Embryonic facial prominence (tissue), 1 donor: ENCODE measurements at regions not wholly inside any gene's neighbourhood (a gene's known extent, or its start where the extent isn't known, plus 50 kb on each side); places are given as distances from the start of the nearest gene placed in this dataset.

Source experiments
- DNase-seq: peaks from one replicate; pipeline ENCODE4 v3.0.0-alpha.2; 2016; ENCODE audit errors: extremely low spot score

DNA sequence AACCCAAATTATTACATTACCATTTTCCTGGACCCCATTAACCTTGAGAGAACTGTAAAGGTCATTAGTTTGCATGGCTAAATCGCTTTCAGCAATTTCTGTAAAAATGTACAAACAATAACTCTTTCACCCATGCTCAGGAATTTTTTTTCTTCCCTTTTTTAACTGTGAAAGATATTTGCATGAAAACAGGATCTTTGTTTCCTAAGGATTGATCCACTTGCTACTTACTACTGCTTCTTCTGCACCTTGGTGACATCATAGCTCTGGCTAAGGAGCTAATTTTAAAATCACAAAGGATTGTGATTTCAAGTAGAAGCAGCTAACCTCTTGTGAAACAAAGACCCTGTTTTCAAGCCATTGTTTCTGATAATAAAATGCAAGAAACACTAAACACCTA lies 274.6 kb upstream of the ESRRG start:
- DNase-seq = no peak

DNA sequence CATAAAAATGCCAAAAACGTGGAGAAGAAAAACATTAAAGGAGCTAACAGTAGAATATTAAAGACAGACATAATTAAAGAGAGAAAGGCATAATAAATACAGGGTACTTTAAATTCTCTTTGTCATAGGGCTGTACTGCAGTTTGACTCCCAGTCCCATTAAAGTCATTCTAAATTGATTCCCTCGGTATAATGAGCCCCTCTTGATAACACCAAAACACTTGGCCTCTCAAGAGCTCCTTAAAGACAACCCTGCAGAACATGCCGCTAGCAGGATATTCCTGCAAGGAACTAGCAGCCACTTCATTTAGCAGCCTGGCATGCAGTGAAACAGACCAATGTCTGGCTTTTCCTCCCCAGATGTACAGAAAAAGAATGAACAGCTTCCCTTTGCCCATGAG lies 273.8 kb upstream of the ESRRG start:
- no peak for DNase-seq

DNA sequence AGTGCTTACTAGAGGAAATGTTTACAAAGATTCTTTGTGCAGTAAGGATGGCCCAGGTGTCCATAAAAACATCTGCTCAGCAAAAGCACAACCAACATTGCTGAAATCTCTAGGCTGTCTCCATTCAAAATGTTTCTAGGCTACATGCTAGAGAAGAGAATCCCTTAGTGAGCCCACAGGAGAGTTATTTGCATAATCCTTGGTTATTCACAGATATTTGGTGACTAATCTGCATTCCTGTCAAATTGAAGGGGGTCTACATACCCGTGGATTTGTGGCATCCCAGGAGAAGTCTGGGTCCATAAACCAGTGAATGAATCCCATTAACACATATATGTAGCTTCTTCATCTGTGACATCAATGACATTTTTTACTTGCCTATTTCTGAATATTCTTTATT lies 261.3 kb upstream of the ESRRG start:
- no peak for DNase-seq

DNA sequence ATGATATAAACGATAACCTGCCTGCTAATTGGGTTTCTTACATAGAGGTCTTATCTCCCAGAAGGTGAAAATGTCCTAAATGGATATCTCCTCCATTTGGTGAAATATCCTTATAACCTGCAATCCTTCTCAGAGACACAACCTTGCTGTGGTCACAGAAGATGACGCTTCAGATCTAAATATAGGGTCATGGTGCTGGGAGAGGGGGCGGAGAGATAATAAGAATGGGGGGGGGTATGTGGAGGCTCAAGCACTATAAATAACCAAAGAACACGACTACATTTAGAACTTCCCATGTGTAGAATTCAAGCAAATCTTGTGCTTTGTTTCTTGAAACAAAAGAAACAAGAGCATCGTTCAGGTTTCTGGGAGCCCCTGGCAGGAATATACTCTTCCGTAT lies 260.6 kb upstream of the ESRRG start:
- no peak for DNase-seq

DNA sequence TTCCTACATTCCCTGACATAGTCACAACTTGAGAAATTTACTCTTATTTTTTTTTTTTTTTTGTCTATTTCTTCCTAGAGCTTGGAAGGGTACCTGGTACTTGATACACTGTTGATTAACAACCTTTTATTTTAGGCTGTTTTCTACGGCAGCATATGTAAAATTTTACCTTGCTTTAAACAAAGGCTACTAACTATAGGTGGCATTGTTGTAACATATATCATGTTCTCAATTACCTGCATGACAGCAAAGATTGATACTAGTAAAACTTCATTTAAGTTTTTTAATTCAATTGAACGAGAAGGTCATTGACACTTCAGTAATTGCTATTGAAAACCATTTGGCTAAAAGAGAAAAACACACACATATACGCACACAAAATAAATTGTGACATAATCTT lies 238.3 kb upstream of the ESRRG start:
- no peak for DNase-seq

DNA sequence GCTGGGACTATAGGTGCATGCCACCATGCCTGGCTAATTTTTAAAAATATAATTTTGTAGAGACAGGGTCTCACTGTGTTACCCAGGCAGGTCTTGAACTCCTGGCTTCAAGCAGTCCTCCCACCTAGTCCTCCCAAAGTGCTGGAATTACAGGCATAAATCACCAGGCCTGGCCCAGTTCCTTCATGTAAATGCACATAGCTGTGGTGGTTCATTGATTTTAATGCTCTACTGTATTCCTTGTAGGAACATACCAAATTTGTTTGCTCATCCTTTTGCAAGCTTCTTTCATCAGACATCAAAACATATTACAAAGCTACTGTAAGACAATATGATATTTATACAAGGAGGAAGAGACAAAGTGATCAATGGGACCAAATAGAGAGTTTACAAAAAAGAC lies 237.5 kb upstream of the ESRRG start:
- DNase-seq = no peak

DNA sequence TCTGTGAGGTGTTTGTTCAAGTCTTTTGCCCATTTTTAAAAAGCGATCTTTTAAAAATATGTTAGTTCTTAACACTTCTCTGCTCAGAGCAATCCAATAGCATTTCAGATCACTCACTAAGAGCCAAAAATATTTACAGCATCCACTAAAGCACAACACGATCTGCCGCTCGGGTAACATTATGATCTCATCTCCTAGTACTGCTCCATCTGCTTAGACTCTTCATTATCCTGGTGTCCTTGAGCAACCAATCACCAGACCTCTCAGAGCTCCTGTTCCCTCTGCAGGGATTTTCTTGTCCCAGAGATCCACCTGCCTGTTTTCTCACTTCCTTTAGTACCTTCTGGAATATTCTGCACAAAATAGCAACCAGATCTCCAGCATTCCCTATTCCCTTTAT lies 235.3 kb upstream of the ESRRG start:
- DNase-seq = no peak

DNA sequence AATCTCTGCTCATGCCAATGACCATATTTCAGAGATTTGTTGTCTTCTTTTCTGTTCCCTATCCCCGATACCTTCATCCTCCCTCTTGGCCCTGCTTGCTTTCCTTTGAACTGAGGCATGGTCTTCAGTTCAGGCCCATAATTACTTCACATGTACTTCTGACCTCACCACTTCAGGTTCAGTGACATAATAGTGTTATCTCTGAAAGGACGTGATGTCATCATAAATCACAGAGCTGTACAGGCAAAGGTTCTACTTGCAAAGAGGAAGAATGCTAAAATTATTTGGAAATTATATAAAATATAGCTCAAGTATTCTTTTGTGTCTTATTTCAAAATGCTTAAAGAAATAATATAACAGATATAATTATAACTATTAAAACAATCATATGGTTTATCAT lies 230.3 kb upstream of the ESRRG start:
- DNase-seq = no peak

DNA sequence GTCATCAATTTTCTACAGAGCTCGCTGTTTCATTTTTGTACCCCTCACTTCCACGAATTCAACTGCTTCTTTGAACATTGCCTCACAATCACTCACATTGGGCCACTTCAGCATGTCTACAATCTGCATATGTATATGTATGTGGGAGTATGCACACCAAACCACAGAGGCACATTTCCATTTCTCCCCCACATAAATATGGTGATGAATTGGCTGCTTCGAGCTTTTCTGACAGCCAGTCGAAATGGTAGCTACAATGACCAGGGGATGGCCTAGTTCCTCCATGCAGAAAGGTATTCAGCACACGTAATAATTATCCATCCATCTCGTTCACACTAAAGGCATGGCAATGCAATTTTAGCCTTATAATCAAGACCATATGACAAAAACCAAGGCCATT lies 229.6 kb upstream of the ESRRG start:
- DNase-seq = no peak

DNA sequence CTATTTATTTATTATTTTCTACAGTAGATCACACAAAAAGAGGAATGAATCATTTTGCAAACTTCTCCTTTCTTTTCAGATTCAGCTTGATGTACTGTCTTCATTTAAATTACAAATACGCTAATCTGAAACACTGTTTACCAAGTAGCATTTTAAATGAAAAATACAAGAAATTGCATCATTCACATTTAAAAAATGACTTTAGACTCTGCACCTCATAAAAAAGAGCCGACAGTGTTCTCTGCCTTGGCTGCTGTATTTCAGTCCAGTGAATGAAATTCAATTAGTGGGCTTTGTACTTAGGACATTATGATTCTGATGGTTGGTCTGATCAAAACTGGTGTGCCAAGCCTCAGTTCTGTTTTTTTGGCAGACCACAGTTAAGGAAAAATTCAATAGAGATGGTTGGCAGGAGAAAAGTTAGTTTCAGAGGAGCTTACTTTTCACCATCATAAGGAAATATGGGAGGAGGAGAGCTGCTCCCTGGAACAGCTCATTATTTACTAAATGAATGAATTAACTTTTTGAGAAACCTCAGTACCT lies 222.4 kb upstream of the ESRRG start:
- no peak for DNase-seq

DNA sequence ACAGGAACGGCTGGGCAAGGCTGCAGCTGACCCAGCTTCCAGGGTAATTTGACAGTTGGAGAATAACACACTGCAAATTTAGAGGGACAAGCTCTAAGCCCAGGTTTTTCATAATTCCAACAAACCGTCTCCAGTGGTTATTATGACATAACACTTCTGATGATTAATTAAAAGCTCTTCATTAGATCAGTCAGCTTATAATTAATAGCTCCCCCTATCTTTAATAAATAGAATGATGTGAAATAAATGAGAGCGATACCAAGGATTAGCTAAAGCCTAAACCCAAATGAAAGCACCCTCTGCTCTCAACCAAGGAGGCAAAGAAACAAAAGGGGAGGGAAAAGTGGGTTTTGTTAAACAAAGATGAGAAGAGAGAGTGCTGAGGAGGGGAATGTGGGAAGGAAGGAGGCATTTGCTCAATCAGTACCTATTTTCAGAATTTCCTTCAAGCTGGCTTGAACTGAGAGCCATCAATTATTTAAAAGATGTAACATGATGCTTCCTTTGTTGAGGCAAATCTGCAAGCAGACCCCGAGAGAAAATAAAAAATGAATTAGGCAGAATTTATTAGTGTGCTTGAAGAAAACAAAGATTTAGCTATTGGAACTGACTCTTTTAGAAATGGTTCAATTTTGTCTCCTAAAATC lies 221.8 kb upstream of the ESRRG start:
- DNase-seq = no peak

DNA sequence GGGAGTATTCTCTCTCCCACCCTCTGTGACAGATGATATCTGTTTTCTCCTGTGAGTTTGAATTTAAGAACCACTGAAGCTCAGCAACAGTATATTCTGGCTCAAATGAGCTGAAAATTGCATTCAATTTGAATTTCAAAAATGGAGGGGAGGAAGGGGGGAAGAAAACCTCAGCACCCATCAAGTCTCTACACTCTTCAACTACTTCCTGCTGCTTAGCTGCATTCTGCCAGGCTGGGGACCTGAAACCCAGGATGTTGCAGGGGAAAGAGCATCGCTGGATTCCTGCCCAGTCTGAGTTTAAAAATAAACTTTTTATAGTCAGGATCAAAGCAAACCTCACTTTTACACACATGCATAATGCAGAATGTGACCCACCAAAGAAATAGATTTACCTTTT lies 214.3 kb upstream of the ESRRG start:
- DNase-seq = no peak

DNA sequence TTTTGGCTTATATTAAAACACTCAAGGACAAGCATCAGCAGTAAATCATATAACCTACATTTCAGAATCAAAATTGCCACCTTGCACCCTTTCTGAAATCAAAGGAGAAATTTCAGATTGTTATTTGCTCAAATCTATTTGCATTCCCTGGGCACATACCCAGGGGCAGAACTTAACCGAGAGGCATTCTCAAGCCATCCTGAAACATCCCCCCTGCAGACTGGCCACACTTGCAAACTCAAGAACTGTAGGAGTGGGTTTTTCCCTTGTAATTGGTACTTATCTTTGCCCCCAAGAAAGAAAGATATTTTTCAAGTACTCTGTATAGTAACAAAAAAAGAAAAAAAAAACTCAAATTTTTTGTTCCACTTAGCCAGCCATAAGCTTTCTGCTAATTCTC lies 213.6 kb upstream of the ESRRG start:
- DNase-seq = no peak

DNA sequence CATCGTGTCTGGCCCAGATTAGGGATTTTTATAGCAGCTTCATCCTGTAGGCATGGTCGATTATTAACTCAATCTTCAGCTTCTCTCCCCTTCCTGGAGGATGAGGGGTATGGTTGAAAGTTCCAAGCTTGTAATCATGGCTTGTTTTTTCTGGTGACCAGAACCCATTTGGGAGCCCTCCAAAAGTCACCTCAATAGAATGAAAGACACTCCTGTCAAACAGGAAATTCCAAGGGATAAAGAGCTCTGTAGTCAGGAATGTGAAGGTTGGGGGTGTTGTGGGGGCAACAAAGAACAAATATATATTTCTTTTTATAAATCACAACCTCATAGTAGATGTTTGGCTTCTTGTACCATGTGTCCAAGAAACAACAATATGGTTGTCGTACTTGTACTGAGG lies 212.7 kb upstream of the ESRRG start:
- DNase-seq = no peak

DNA sequence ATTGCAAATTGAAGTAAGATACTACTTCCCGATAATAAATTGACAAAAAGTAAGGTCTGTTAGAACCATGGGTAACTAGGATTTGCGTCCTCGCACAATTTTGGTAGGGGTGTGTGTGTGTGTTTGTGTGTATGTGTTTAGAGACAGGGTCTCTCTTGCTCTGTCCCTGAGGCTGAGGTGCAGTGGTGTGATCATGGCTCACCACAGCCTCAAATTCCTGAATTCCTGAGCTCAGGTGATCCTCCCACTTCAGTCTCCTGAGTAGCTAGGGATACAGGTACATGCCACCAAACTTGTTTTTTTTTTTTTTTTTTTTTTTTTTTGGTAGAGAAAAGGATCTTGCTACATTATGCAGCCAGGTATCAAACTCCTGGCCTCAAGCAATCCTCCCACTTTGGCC lies 209.2 kb upstream of the ESRRG start:
- DNase-seq = no peak

DNA sequence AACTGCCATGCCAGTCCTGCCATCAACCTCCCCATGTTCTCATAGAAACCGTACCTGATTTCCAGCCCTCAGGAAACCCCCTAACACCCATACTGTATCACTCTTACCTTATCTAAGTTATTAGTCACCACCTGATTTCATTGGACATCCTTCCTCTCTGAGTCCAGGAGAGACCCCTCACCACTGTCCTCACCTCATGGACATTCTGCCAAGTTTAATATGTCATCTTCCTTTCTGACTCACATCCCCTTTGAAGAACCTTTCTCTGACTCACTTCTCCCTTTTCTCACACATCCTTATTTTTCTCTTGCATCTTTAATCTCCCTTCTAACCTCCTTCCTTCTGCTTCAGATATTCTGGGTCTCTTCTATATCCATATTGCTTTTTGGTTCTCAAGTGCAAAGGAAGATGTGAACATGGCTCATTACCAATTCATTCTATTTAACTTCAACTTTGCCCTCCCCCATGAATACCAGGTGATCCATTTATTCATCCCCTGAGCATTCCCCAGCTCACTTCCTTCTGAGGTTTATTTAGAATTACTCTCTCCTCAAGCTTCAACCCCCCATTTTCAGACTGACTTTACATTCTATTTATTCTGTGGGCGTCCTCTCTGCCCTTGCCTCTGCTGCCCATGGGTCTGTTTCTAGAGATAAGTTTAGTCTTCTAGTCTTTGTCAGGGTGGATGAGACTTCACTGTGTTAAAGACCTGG lies 206.8 kb upstream of the ESRRG start:
- DNase-seq = no peak

DNA sequence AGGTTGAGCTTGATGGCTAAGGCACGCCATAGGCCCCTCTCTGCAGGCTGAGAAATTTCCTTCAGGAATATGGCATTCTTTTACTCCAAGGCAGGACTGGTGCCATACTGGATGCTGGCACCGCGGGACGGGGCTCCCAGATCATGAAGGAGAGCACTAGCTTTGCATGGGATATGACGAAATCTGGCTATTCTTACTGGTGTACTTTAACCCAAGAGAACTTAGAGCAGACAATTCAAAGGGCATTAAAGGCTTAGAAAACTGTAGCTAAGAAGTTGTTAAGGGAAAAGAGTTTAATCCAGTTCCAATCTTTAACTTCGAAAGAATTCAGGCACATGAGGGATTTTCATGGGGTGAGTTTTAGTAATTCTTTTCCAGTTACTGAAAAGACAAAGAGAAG lies 204.4 kb upstream of the ESRRG start:
- no peak for DNase-seq

DNA sequence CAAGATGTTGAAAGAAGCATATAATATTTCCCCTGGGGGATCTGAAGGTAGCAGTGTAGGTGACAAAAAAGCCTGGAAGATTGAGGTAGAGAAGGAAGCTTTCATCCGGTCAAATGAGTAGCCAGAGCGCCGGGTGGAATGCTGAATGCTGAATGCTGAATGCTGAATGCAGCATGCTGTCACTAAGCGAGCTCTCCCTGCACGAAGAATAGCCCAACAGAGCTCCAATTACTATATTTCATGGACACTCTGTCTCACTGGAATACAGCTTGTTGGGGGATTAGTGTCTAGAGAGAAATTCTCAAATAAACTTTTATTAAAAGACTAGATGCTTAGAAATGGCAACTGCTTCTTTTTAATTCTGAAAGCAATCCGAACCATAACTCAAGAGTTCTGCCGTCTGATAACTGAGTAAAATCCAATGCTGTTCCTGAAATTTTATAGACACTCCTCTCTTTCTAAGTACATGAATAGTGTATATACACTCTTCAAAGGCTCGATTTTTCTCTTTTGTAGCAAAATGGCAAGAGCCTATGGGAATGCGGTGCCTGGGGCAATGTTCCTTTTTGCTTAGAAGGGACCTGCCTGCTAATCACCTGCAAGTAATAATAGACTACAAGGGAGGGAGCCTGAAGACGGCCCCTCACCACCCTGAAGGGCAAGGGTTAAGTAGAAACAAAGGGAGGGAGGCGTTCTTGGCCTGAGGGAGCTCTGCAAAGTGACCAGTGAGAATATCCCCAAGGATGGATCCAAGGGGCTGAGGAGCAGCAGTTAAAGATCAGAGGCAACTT lies 203.7 kb upstream of the ESRRG start:
- no peak for DNase-seq

DNA sequence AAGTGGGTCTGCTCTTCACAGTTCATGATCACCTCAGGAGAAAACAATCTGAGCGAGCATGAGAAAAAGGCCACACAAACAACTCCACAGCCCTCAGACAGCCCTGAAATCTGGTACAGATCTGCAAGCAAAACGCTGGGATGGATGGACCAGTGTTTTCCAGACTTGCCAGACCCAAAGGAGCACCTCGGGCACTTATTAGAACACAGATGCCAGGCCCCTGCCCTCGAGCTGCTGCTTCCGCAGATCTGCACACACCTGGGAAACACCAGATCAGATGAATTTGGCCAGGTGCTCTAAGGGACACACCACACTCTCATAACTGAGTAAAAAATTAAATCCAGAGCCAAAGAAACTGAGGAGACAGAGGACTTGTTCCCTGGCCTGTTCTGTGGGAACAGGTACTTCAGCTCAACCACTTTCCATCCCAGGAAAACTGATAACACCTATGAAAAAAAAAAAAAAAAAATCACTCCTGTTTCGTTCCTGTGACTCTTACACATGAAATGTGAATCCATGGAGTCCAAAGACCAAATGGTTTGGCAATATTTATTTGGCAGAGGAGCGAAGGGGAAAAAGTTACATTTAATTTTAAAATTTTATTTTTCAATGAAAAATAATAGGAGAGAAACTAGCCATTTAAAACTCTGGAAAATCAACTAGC lies 202.9 kb upstream of the ESRRG start:
- DNase-seq = no peak

DNA sequence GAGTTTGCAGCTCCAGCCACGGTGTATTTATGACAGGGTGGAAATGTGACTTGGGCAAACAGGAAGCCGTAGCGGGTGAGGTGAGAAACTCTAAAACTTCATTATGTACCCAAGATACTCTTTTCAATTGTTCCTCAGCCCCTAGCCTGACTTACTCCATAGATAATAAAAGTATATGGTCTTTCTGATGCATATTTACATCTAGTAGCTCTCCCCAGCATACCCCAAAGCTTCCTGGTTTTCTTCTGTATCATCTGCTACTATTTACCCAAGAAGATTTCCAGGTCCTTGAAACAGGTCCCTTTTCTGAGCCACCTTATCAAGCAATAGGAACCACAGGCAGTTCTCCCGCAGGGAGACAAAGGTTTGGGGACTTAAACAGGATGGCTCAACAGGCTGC lies 201.5 kb upstream of the ESRRG start:
- no peak for DNase-seq

DNA sequence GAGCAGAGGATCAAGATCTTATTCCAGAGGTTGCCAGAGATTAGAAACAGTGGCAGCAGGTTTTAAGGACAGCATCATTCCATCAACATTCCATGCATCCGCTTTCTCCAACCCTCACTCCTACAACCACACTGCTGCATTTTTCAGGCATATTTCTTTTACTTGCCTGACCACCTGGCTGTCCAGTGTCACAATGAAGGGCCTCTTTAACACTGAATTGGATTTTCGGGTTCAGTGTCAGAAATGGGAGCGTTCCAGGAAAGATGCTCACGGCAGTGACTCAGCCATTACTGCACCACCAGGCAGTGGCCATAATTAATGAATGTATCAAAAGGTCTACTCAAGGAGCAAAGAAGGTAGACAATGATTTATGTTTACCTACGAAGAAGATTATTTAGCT lies 200.4 kb upstream of the ESRRG start:
- DNase-seq = no peak

DNA sequence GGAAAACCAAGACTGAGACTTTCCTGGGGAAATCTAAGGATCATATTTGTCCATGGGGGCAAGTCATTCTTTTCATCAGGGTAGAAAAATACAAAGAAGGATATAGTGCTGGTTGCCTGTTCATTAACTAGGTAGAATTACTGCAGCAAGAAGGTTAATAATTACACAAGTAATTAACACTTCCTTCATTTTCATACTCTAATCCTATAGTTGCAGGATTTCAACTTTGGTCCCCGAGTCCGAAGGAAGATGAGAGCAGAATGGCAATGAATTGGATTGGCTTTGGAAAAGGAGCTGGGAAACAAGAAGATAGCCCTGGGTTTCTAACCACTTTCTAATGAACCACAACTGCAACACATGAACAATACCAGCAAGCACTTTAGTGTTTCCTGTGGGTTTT lies 199.2 kb upstream of the ESRRG start:
- DNase-seq = no peak
